AG04449 (cell line): ENCODE measurements at regions not wholly inside any gene's neighbourhood (a gene's known extent, or its start where the extent isn't known, plus 50 kb on each side); places are given as distances from the start of the nearest gene placed in this dataset.

Experiments used
- CTCF ChIA-PET: fragments of 350-600 bp; formaldehyde crosslinking; extraction: SDS; loops from one replicate; lab custom pipeline; 2021; ENCODE audit warnings: antibody characterized with exemption; lab: Yijun Ruan, JAX
- POLR2A ChIA-PET: fragments of 400-600, 350-600 bp; formaldehyde crosslinking; extraction: SDS; loops from one replicate; lab custom pipeline; 2020; ENCODE audit warnings: antibody characterized with exemption, inconsistent platforms; lab: Yijun Ruan, JAX
- DNase-seq: peaks from one replicate; pipeline ENCODE4 v3.0.0-alpha.2; 2010; ENCODE audit warnings: low read depth, low spot score
- H3K4me3 ChIP-seq: 2 replicates; pipeline ENCODE4 v1.5.1; 2011; ENCODE audit warnings: low read depth, mild to moderate bottlenecking, control low read depth, low read length
- CTCF ChIP-seq: IDR thresholded peaks from one replicate; pipeline ENCODE4 v1.5.1; 2011; ENCODE audit warnings: mild to moderate bottlenecking, moderate library complexity, low read length, control low read depth, inconsistent platforms; ENCODE audit not compliant: insufficient read depth; ENCODE audit errors: missing control alignments

DNA sequence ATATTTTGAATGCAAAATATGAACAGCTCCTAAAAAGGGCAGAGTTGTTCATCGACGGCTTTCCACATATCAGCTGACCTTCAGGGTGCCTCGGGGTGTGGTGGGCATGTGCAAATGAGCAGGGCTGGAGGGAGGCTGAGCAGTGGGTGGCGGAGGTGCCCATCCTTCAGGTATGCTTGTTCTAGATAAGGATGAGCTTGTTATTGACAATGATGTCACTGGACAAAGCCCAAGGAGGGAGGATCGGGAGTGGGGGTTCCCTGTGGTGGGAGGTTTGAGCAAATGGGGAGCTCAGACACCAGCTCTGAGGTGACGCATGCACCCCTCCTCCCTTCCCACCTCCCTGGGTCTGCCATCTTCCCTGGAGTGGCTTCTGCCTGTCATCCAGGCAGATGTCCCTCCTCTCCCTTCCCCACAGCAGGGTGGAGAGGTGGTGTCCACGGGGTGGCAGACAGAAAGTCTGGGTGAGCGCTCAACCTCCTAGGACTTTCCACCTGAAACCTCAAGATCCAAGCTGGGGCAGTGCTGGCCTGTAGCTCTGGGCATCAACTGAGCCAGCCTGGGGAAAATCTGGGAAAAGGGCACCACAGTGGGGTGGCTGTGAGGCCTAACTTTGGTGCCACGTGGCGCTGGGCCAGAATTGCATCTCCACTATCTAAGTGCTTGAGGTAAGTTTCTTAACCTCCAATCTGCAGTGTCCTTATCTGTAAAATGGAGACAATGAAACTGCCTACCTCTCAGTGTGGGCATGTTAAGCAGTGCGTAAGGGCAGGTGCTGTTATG lies 106.3 kb upstream of the THY1 start:
- H3K4me3 ChIP-seq = no peak overlapping the region
- DNase-seq = no peak
- POLR2A ChIA-PET = no interaction called here
- TF ChIP-seq CTCF = no peak
- CTCF ChIA-PET = interaction anchor here (1.0 to 2.3 kb wide), 8 partner anchors 9 to 200 kb away, joined by 3 to 8 read pairs (median 4); no protein-coding TSS in a partner anchor

DNA sequence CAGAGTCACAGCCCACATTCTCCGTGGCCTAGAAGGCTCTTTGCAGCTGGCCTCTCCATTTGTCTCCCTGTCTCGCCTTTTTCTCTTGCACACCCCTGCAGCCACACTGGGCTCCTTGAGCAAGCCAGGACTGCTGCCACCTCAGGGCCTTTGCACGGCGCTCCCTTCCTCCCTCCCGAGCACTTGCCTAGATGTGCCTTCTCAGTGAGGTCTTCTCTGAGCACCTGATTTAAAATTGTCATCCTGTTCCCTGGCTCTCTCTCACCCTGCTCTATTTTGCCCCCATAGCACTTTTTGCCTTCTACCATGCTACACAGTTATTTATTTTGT lies 102.9 kb upstream of the THY1 start:
- CTCF ChIA-PET = interaction anchor here (1.9 kb wide), 1 partner anchor 11 kb away, joined by 5 read pairs; no protein-coding TSS in a partner anchor
- POLR2A ChIA-PET = no interaction called here

DNA sequence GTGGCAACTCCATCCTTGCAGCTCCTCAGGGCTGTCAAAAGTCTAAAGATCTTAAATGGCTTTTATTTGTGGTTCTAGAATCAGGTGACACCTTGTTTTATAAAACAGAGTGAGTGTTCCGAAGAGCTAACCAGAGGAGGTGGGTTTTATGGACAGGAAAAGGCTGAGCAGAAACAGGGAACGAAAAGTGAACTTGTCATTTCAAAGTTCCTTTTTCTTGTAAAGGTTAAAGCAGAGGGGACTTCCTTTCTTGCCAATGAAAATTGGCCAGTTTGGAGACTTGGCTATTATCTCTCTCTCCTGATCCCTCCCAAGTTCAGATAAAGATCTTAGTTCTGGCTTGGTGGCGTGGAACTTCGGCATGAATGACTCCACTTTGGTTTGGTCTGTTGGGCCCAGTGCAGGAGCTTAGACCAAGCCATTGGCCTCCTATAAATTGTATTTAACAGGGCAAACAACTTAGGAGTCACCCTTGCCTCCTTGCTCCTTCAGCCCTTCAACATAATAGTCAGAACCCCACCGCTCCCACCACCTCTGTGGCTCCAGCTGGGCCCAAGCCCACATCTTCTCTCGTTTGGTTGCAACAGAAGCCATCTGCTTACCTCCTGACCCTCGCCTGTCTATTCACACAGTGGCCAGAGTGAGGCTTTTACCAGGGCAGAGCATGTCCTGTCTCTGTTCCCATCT lies 102.4 kb upstream of the THY1 start:
- no peak for DNase-seq
- POLR2A ChIA-PET = no interaction called here
- TF ChIP-seq CTCF = no peak
- no peak overlapping the region for H3K4me3 ChIP-seq
- CTCF ChIA-PET = interaction anchor here (0.8 to 2.7 kb wide), 5 partner anchors 8 to 777 kb away, joined by 3 to 33 read pairs (median 4); no protein-coding TSS in a partner anchor

More for the DNA sequence above, 102.9 kb upstream of the THY1 start:
- DNase-seq = no peak
- H3K4me3 ChIP-seq = no peak overlapping the region
- no peak for TF ChIP-seq CTCF

DNA sequence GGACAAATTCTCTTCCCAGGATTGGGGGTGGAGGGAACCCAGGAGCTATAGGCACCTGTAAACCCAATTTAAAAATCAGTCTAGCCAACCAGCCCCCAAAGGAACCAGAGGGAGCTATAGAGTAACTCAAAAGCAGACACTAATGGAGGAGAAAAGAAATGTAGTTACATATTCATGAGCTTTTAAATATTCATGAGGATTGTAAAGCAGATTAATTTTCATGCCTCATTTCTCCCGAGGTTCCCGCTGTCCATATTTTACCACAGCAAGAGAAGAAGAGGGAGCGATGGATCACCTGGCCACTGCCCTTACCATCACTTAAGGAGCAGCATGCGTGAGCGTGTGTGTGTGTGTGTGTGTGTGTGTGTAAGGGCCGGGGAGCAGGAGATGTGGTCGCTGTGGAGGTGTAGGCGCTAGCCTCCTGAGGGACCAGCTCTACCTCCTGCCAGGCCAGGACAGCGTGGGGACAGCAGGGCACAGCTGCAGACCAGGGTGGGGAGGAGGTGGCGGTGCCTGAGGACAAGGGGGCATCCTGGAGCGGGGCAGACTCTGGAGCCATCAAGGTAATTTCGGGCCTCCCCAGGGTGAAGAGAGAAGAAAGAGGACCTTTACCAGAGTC lies 100.7 kb upstream of the THY1 start:
- TF ChIP-seq CTCF = no peak
- ChIA-PET POLR2A (no interaction called here), CTCF (interaction anchor here (0.7 to 2.7 kb wide), 3 partner anchors 10 to 49 kb away, joined by 3 to 33 read pairs (median 5); no protein-coding TSS in a partner anchor)
- no peak for DNase-seq
- H3K4me3 ChIP-seq = no peak overlapping the region

DNA sequence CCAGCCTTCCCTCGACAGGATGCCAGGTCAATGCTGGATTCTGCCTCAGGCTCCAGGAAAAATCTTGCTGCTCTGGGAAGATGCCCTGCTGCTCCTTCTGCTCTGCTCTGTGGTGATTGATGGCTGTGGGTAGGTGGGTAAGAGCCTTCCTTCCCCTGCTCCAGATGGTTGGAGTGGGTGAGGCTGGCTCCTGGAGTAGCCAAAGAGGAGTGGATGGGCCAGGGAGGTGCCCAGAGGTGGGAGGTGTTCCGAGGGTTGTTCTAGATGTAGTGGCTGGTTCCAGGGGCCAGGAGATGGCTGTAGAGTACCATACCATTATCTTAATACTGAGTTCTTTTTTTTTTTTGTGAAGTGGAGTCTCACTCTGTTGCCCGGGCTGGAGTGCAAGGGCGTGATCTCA lies 99.6 kb upstream of the THY1 start:
- DNase-seq = no peak
- CTCF ChIA-PET = interaction anchor here (2.1 kb wide), 1 partner anchor 48 kb away, joined by 5 read pairs; no protein-coding TSS in a partner anchor
- POLR2A ChIA-PET = no interaction called here
- no peak overlapping the region for H3K4me3 ChIP-seq
- TF ChIP-seq CTCF = no peak
